ENCODE measurements at regions not wholly inside any gene's neighbourhood (a gene's known extent, or its start where the extent isn't known, plus 50 kb on each side); places are given as distances from the start of the nearest gene placed in this dataset.

DNA sequence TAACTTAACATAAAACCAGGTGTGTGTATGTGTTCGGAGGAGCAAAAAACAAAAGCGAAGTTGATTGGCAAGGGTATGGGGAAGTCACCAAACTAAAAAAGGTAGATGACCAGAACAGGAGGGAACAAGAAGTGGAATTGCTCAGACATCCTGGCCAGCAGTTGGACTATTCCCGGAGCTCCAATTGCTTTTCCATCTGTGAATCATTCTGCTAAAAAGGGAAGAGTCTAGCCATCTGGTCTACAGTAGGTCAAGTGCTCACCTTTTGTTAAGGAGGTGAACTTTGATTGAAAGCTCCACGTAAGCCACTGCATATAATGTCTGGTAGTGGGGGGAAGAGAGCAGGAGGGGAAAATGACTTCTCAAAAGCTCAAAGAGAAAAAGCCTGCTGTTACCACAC lies 50.0 kb upstream of the BET1 start:
- Histone ChIP-seq H3K27me3 (ENCODE audit: insufficient read depth, low read length) (no peaks in the 10 kb centered on the region), H2AFZ (ENCODE audit: low read depth, low read length) (no peak overlapping the region), H3K9me3 (ENCODE audit: low read length) (no peaks in the 10 kb centered on the region), H3K4me1 (ENCODE audit: insufficient read depth, low read length) (peaks cover 19% of the 10 kb centered on the region), H3K4me3 (ENCODE audit: low read length) (no peak overlapping the region), H3K36me3 (ENCODE audit: insufficient read depth, low read length) (no peaks in the 10 kb centered on the region)

DNA sequence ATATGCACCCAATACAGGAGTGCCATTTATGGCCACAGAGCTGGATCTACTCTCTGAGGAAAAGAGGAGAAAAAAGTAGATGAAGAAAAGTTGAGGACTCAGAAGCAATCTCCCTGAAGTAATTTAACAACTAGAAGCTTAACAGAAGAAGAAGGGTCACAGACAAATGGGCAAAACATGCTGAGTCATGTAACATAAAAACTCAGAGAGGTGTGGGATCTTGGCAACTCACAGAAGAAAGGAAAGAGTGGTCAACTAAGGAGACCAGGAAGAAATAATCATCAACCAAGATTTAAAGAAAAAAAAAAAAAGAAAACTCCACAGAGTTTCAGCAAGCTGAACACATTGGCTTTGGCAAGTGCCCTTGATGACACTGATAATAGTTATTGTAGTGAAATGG lies 51.8 kb upstream of the BET1 start:
- Histone ChIP-seq H3K4me3 (ENCODE audit: low read length) (no peak overlapping the region), H3K36me3 (ENCODE audit: insufficient read depth, low read length) (no peaks in the 10 kb centered on the region), H3K4me1 (ENCODE audit: insufficient read depth, low read length) (peaks cover 13% of the 10 kb centered on the region), H3K27me3 (ENCODE audit: insufficient read depth, low read length) (no peaks in the 10 kb centered on the region), H3K9me3 (ENCODE audit: low read length) (no peaks in the 10 kb centered on the region), H2AFZ (ENCODE audit: low read depth, low read length) (no peak overlapping the region)

DNA sequence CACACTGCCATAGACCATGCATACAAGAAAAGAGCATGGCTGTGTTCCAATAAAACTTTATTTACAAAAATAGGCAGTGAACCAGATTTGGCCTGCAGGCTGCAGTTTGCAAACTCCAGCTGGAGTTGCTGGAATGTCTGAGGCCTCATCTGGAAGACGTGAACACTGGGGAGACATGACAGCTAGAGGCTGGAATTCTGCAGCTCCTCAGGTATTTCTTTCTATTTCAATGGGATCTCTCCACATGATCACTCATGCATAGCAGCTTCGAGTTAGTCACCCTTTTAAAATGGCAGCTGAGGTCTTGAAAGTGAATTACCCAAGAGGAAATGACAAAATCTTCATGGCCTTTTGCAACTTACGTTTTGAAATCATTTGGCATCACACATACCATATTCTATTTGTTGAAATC lies 52.6 kb upstream of the BET1 start:
- no peak overlapping the region for H3K4me3 ChIP-seq (ENCODE audit: low read length)
- peaks cover 13% of the 10 kb centered on the region for H3K4me1 ChIP-seq (ENCODE audit: insufficient read depth, low read length)
- no peak overlapping the region for H2AFZ ChIP-seq (ENCODE audit: low read depth, low read length)
- no peaks in the 10 kb centered on the region for H3K27me3 ChIP-seq (ENCODE audit: insufficient read depth, low read length)
- no peaks in the 10 kb centered on the region for H3K9me3 ChIP-seq (ENCODE audit: low read length)
- no peaks in the 10 kb centered on the region for H3K36me3 ChIP-seq (ENCODE audit: insufficient read depth, low read length)

DNA sequence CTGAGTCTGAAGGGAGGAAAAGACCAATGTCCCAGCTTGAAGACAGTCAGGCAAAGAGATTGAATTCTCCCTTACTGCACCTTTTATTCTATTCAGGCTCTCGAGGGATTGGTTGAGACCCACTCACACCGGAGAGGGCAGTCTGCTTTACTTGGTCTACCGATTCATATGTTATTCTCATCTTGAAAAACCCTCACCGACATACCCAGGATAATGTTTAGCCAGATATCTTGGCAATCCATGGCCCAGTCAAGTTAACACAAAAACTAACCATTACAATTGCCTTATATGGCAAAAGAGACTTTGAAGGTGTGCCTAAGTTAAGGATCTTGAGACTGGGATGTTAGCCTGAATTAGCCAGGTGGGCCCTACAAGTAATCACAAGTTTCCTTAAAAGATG lies 53.8 kb upstream of the BET1 start:
- peaks cover 6% of the 10 kb centered on the region for H3K4me1 ChIP-seq (ENCODE audit: insufficient read depth, low read length)
- H2AFZ ChIP-seq (ENCODE audit: low read depth, low read length), result no peak overlapping the region
- H3K9me3 ChIP-seq (ENCODE audit: low read length), result no peaks in the 10 kb centered on the region
- no peaks in the 10 kb centered on the region for H3K36me3 ChIP-seq (ENCODE audit: insufficient read depth, low read length)
- no peak overlapping the region for H3K4me3 ChIP-seq (ENCODE audit: low read length)
- H3K27me3 ChIP-seq (ENCODE audit: insufficient read depth, low read length), result no peaks in the 10 kb centered on the region

DNA sequence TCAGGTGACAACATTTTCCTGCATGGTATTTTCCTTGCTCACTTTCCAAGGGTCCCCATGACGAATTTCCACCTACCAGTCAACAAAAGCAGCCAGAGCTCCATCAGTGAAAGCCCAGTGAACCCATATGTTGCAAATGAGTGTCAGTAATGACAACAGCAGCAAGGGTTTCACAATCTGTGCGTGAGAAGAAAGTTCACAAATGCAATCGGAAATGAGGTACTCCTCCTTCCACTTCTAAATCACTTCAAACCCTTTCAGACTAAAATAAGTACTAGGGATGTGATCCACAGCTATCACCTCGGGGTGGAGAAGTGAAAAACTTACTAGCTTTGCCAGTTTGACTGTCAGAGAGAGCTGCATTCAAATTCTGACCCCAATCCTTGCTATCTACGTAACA lies 55.6 kb upstream of the BET1 start:
- Histone ChIP-seq H3K36me3 (ENCODE audit: insufficient read depth, low read length) (no peaks in the 10 kb centered on the region), H2AFZ (ENCODE audit: low read depth, low read length) (no peak overlapping the region), H3K4me1 (ENCODE audit: insufficient read depth, low read length) (no peaks in the 10 kb centered on the region), H3K27me3 (ENCODE audit: insufficient read depth, low read length) (no peaks in the 10 kb centered on the region), H3K4me3 (ENCODE audit: low read length) (no peak overlapping the region), H3K9me3 (ENCODE audit: low read length) (no peaks in the 10 kb centered on the region)

DNA sequence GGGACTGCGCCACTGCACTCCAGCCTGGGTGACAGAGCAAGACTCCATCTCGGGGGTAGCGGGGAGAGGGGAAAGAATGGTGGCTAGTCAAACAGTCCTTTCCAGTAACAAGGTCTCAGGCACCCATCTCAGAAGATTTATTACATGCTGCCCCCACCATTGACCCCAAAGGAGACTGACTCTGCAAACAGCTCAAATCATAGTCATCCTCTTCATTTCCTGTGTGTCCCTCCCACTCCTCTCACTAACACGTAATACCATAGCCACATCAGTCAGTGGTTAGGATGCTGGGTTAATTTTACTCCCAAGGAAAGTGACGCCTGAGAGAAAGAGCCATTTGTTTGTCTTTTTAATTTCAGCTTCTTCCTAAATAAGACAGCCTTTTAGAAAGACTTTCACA lies 56.6 kb upstream of the BET1 start:
- no peak overlapping the region for H3K4me3 ChIP-seq (ENCODE audit: low read length)
- no peak overlapping the region for H2AFZ ChIP-seq (ENCODE audit: low read depth, low read length)
- H3K9me3 ChIP-seq (ENCODE audit: low read length), result no peaks in the 10 kb centered on the region
- H3K27me3 ChIP-seq (ENCODE audit: insufficient read depth, low read length), result no peaks in the 10 kb centered on the region
- H3K4me1 ChIP-seq (ENCODE audit: insufficient read depth, low read length), result no peaks in the 10 kb centered on the region
- no peaks in the 10 kb centered on the region for H3K36me3 ChIP-seq (ENCODE audit: insufficient read depth, low read length)

DNA sequence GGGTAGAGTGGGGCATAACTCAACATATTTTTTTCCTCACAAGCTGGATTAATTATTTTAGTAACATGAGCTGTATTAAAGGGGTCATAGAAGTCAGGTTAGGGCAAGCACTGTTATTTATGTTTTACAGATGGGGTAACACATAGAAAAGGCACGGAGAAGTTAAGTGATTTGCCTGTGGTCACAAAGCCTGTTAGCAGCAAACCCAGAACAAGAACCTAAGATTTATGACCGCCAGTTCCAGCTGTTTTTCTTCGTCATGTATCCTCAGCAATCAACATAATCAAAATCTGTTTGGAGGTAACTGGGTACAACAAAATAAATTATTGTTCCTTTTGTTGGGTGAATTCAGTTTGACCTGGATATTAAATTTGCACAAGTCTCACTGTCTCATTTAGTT lies 57.2 kb upstream of the BET1 start:
- Histone ChIP-seq H3K9me3 (ENCODE audit: low read length) (no peaks in the 10 kb centered on the region), H3K36me3 (ENCODE audit: insufficient read depth, low read length) (no peaks in the 10 kb centered on the region), H3K27me3 (ENCODE audit: insufficient read depth, low read length) (no peaks in the 10 kb centered on the region), H3K4me1 (ENCODE audit: insufficient read depth, low read length) (no peaks in the 10 kb centered on the region), H3K4me3 (ENCODE audit: low read length) (no peak overlapping the region), H2AFZ (ENCODE audit: low read depth, low read length) (no peak overlapping the region)

DNA sequence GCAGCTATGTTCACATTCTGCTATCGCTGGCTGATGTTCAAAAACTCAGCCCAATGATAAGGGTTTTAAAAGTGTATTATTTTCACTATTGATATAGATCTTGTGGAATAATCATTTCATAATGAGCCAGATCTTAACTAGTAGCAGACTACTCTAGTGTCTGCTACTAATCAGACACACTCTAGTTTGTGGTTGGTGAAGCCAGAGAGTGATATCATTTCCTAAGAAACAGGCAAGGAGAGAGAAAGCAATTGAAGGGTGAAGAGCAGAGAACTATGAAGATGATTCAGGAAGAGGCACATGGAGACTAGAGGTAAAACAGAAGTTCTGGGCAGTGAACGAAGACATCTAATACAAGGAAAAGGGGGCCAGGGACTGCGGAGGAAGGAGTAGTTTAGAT lies 58.2 kb upstream of the BET1 start:
- no peaks in the 10 kb centered on the region for H3K27me3 ChIP-seq (ENCODE audit: insufficient read depth, low read length)
- H2AFZ ChIP-seq (ENCODE audit: low read depth, low read length), result no peak overlapping the region
- H3K4me3 ChIP-seq (ENCODE audit: low read length), result no peak overlapping the region
- H3K4me1 ChIP-seq (ENCODE audit: insufficient read depth, low read length), result no peaks in the 10 kb centered on the region
- H3K36me3 ChIP-seq (ENCODE audit: insufficient read depth, low read length), result no peaks in the 10 kb centered on the region
- H3K9me3 ChIP-seq (ENCODE audit: low read length), result no peaks in the 10 kb centered on the region

DNA sequence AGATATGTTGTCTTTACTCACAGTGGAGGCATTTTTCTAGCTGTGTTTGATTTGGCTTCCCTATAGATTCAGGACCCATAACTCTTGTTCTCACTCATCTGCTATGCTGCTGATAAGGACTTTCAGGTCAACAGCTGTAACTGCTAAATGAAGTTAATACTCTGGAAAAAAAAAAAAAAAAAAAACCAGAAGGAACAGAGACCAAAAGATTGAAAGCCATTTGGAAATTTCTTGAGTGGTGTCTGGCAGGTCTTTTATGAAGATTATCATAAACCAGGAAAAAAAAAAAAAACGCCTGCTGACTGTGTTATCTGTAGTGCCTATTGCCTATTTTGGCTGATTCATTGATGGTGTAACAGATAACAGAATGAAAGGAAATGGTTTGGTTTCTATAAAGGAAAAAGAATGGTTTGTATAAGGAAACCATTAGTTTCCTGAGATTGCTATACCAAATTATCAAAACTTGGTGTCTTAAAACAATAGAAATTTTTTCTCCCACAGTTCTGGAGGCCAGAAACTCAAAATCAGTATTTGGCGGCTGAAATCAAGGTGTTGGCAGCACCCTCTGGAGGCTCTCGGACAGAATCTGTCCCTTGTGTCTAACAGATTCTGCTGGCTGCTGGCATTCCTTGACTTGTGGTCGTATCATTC lies 60.5 kb upstream of the BET1 start:
- Histone ChIP-seq H2AFZ (ENCODE audit: low read depth, low read length) (no peak overlapping the region), H3K4me1 (ENCODE audit: insufficient read depth, low read length) (no peaks in the 10 kb centered on the region), H3K36me3 (ENCODE audit: insufficient read depth, low read length) (no peaks in the 10 kb centered on the region), H3K9me3 (ENCODE audit: low read length) (no peaks in the 10 kb centered on the region), H3K27me3 (ENCODE audit: insufficient read depth, low read length) (no peaks in the 10 kb centered on the region), H3K4me3 (ENCODE audit: low read length) (no peak overlapping the region)

DNA sequence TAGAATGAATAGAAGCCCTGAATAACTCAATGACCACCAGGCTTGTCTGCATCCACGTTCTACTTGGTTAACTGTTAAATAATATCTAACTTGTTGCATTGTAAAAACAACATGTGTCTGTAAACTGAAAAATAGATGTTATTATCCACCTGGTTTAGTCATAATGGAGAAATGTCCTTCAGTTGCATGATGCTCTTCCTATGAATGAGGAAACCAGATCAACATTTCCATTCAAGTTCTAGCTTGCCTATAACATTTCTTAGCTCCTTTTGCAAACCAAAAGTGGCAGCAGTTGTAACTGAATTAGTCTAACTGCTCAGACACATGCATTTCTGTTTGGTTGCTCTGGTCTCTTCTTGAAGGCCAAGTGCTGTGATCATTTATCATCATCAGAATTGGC lies 62.9 kb upstream of the BET1 start:
- H3K4me3 ChIP-seq (ENCODE audit: low read length), result no peak overlapping the region
- H3K36me3 ChIP-seq (ENCODE audit: insufficient read depth, low read length), result no peaks in the 10 kb centered on the region
- H3K9me3 ChIP-seq (ENCODE audit: low read length), result peaks cover 2% of the 10 kb centered on the region
- H3K4me1 ChIP-seq (ENCODE audit: insufficient read depth, low read length), result no peaks in the 10 kb centered on the region
- H3K27me3 ChIP-seq (ENCODE audit: insufficient read depth, low read length), result no peaks in the 10 kb centered on the region
- H2AFZ ChIP-seq (ENCODE audit: low read depth, low read length), result no peak overlapping the region

DNA sequence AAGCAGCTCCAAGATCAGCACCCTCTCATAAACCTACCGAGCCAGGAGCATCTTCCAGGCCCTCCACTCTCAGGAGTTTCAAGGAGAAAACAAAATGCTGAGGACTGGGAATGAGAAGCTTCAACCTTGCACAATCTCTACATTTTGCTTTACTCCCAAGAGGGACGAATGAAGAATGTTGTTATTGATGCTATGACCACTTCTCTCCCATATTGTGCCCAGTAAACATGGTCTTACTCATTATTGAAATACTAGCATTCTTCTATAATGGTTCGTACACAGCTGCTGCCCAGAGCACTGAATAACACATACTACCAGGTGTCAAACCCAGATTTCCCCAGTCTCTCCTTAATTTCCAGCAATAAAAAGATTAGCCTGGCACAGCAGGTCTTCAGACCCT lies 63.4 kb upstream of the BET1 start:
- H3K36me3 ChIP-seq (ENCODE audit: insufficient read depth, low read length), result no peaks in the 10 kb centered on the region
- peaks cover 2% of the 10 kb centered on the region for H3K9me3 ChIP-seq (ENCODE audit: low read length)
- no peak overlapping the region for H3K4me3 ChIP-seq (ENCODE audit: low read length)
- no peaks in the 10 kb centered on the region for H3K4me1 ChIP-seq (ENCODE audit: insufficient read depth, low read length)
- H3K27me3 ChIP-seq (ENCODE audit: insufficient read depth, low read length), result no peaks in the 10 kb centered on the region
- no peak overlapping the region for H2AFZ ChIP-seq (ENCODE audit: low read depth, low read length)

DNA sequence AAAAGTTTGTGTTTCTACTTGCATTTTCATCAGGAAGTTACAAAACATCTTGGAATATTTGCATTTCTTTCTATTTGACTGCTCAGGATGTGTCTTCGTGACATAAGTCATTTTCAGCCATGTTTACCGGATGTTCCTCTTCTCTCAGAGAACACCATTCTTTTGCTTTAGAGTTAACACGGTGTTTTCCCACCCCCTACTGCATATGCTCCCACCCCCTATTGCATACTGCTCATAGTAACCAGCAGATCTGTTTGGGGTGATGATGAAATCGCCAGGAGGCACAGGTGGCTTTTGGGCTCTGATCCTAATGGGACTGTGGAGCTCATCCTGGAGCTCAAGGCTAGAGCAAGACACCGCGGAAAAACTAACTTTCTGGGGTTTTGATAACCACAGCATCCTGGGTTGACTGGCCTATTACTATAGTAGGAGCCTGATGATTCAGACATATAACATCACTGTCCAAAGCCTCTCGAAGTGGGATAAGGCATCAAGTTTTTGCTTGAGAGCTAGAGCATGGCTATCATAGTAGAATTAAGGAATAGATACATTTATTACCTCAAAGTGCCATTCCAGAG lies 65.1 kb upstream of the BET1 start:
- Histone ChIP-seq H3K9me3 (ENCODE audit: low read length) (peaks cover 2% of the 10 kb centered on the region), H2AFZ (ENCODE audit: low read depth, low read length) (no peak overlapping the region), H3K36me3 (ENCODE audit: insufficient read depth, low read length) (no peaks in the 10 kb centered on the region), H3K4me1 (ENCODE audit: insufficient read depth, low read length) (no peaks in the 10 kb centered on the region), H3K27me3 (ENCODE audit: insufficient read depth, low read length) (no peaks in the 10 kb centered on the region), H3K4me3 (ENCODE audit: low read length) (no peak overlapping the region)

DNA sequence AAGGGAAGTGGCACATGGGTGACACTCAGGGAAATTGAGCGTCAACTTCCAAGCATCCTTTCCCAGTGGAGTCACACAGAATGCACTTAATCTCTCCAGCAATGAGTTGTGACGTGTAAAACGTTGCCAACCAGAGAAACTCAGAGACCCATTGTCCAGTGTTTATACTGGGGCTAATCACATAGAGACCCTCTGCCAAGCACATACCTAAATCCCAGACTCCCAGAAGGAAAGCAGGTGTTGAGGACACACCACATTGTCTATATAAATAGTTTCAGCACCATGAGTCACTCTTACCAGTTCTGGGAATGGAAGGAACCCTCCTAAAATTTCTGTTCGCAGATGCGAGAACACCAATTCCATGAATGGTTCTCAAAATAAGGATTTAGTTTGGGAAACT lies 76.4 kb upstream of the BET1 start:
- Histone ChIP-seq H2AFZ (ENCODE audit: low read depth, low read length) (no peak overlapping the region), H3K9me3 (ENCODE audit: low read length) (no peaks in the 10 kb centered on the region), H3K4me1 (ENCODE audit: insufficient read depth, low read length) (peaks cover 10% of the 10 kb centered on the region), H3K4me3 (ENCODE audit: low read length) (no peak overlapping the region), H3K27me3 (ENCODE audit: insufficient read depth, low read length) (no peaks in the 10 kb centered on the region), H3K36me3 (ENCODE audit: insufficient read depth, low read length) (no peaks in the 10 kb centered on the region)

DNA sequence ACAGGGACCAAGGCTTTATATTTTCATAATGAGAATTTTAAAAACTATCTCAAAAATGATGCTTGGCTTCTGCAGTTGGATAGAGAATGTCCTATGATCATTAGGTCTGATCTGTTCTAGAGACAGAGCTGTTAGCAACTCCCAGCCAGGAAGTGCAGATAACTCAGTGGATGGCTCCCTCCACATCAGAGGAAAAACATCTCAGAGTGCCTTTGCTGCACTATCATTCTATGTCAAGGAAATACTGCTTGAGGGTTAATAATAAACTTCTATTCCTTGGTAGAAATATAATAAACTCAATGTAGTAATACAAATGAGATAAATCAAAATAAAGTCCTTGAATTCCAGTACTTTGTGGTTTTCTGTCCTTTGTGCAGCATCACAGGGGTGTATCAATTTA lies 78.0 kb upstream of the BET1 start:
- H3K4me3 ChIP-seq (ENCODE audit: low read length), result no peak overlapping the region

More for the DNA sequence above, 78.0 kb upstream of the BET1 start:
- Histone ChIP-seq H3K4me1 (ENCODE audit: insufficient read depth, low read length) (peaks cover 10% of the 10 kb centered on the region), H3K9me3 (ENCODE audit: low read length) (no peaks in the 10 kb centered on the region), H2AFZ (ENCODE audit: low read depth, low read length) (no peak overlapping the region), H3K27me3 (ENCODE audit: insufficient read depth, low read length) (no peaks in the 10 kb centered on the region), H3K36me3 (ENCODE audit: insufficient read depth, low read length) (no peaks in the 10 kb centered on the region)

All from neuron (in vitro differentiated cells).